HG02571 (cell line): ENCODE measurements at regions not wholly inside any gene's neighbourhood (a gene's known extent, or its start where the extent isn't known, plus 50 kb on each side); places are given as distances from the start of the nearest gene placed in this dataset.
"Not testable (repeated sequence)": the region's sequence is repeated elsewhere in the genome, so short reads cannot be mapped to it uniquely, and the experiment has no call there.

Source experiments
- ATAC-seq: cut with Tn5 transposase; IDR thresholded peaks from one replicate; pipeline ENCODE4 v1.9.1; 2021; ENCODE audit warnings: mild to moderate bottlenecking, moderate library complexity; ENCODE audit not compliant: unreplicated experiment

- no peak for ATAC-seq
Measured at GRCh38 chr5:51651889-51652288, 268.6 kb downstream of the ISL1 start.

GRCh38 chr5:51652980-51653379, 269.7 kb downstream of the ISL1 start:
- no peak for ATAC-seq

GRCh38 chr5:51657340-51658240, 274.3 kb downstream of the ISL1 start:
- ATAC-seq, result no peak

GRCh38 chr5:51661646-51662265, 278.5 kb downstream of the ISL1 start:
- ATAC-seq, result no peak

GRCh38 chr5:51664491-51665250, 281.4 kb downstream of the ISL1 start:
- no peak for ATAC-seq

GRCh38 chr5:51665251-51665593, 282.0 kb downstream of the ISL1 start:
- no peak for ATAC-seq

GRCh38 chr5:51669095-51669494, 285.8 kb downstream of the ISL1 start:
- ATAC-seq, result no peak

- ATAC-seq, result no peak
Measured at GRCh38 chr5:51678330-51678729, 295.1 kb downstream of the ISL1 start.

GRCh38 chr5:51679286-51679685, 296.0 kb downstream of the ISL1 start:
- no peak for ATAC-seq

- ATAC-seq, result no peak
Measured at GRCh38 chr5:51684794-51685355, 301.6 kb downstream of the ISL1 start.

- no peak for ATAC-seq
Measured at GRCh38 chr5:51685419-51685818, 302.2 kb downstream of the ISL1 start.

- ATAC-seq, result no peak
Measured at GRCh38 chr5:51686622-51687021, 303.4 kb downstream of the ISL1 start.

GRCh38 chr5:51691538-51692079, 308.4 kb downstream of the ISL1 start:
- no peak for ATAC-seq

GRCh38 chr5:51694826-51695225, 311.6 kb downstream of the ISL1 start:
- ATAC-seq, result no peak

- ATAC-seq, result no peak
Measured at GRCh38 chr5:51696122-51696521, 312.9 kb downstream of the ISL1 start.

GRCh38 chr5:51702046-51702445, 318.8 kb downstream of the ISL1 start:
- ATAC-seq, result not testable (repeated sequence)

GRCh38 chr5:51712201-51712600, 329.0 kb downstream of the ISL1 start:
- no peak for ATAC-seq

- not testable (repeated sequence) for ATAC-seq
Measured at GRCh38 chr5:51715445-51715844, 332.2 kb downstream of the ISL1 start.

GRCh38 chr5:51731421-51732029, 348.3 kb downstream of the ISL1 start:
- ATAC-seq, result no peak

GRCh38 chr5:51732304-51732703, 349.1 kb downstream of the ISL1 start:
- no peak for ATAC-seq

- no peak for ATAC-seq
Measured at GRCh38 chr5:51734677-51735076, 351.4 kb downstream of the ISL1 start.
